ENCODE measurements at regions not wholly inside any gene's neighbourhood (a gene's known extent, or its start where the extent isn't known, plus 50 kb on each side); places are given as distances from the start of the nearest gene placed in this dataset.

DNA sequence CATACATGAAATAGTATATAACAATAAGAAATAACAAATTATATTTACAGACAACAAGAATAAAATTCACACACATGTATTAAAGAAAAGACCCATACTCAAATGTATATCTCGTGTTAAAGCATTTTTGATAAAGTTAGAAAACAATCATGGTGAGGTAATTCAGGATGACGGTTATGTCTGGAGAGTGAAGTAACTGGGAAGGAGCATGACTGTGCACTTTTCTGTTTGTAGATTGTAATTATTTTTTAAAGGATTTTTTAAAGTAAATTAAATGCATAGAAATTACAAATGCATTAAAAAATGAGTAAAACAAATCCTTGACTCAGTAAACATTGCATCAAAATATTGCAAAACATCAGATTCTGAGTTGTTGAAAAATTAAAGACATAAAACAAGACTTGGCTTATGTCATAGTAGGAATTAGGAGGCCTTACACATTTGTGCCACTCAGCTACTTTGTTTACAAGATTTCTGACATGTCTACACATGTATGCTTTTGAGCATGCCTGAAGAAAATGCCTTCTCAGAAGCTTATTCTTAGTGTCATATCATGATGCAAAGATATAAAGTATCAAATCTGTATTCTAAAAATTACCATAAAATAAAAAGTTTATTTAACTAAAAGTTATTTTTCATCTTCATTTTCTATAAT, 1325.1 kb downstream of the SLC16A7 start:
- TF ChIP-seq, protein P1, sequence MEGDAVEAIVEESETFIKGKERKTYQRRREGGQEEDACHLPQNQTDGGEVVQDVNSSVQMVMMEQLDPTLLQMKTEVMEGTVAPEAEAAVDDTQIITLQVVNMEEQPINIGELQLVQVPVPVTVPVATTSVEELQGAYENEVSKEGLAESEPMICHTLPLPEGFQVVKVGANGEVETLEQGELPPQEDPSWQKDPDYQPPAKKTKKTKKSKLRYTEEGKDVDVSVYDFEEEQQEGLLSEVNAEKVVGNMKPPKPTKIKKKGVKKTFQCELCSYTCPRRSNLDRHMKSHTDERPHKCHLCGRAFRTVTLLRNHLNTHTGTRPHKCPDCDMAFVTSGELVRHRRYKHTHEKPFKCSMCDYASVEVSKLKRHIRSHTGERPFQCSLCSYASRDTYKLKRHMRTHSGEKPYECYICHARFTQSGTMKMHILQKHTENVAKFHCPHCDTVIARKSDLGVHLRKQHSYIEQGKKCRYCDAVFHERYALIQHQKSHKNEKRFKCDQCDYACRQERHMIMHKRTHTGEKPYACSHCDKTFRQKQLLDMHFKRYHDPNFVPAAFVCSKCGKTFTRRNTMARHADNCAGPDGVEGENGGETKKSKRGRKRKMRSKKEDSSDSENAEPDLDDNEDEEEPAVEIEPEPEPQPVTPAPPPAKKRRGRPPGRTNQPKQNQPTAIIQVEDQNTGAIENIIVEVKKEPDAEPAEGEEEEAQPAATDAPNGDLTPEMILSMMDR (optimal IDR thresholded peaks at IDR 0.05 in 1 of 3, IDR thresholded peaks at IDR 0.05 in 1 of 3, conservative IDR thresholded peaks at IDR 0.05 in 1 of 3; ENCODE audit: extremely low read depth in 1 of 3, insufficient read depth in 2 of 3, low read length in 3 of 3), result no peak
- TF ChIP-seq EZH2 (IDR thresholded peaks at IDR 0.05; ENCODE audit: low read length), result no peak
